ENCODE measurements at regions not wholly inside any gene's neighbourhood (a gene's known extent, or its start where the extent isn't known, plus 50 kb on each side); places are given as distances from the start of the nearest gene placed in this dataset.

GRCh38 chr11:91790346-91791170 is 434.1 kb upstream of the FAT3 start:
- no peak overlapping the region for H3K27ac ChIP-seq
- H3K36me3 ChIP-seq (ENCODE audit: insufficient read depth in 1 of 2, low read depth in 1 of 2) = no peaks in the 10 kb centered on the region
- ATAC-seq = no peak
- TF ChIP-seq CTCF (IDR thresholded peaks at IDR 0.05) = no peak
- no peaks in the 10 kb centered on the region for H3K27me3 ChIP-seq (ENCODE audit: insufficient read depth in 3 of 3, low read length in 2 of 3)
- no peaks in the 10 kb centered on the region for H3K4me1 ChIP-seq
- intact Hi-C loops (cut with DNase I) = no loop called here
- no peak overlapping the region for H3K4me3 ChIP-seq
- 42 to 55% (median 44%) methylated on average over 6 of the region's 6 CpGs for WGBS, 3 donors
- H3K9me3 ChIP-seq = no peaks in the 10 kb centered on the region
- DNase-seq = no peak

GRCh38 chr11:91788764-91789163 is 435.9 kb upstream of the FAT3 start:
- Histone ChIP-seq H3K4me3 (no peak overlapping the region), H3K36me3 (ENCODE audit: insufficient read depth in 1 of 2, low read depth in 1 of 2) (no peaks in the 10 kb centered on the region), H3K9me3 (no peaks in the 10 kb centered on the region), H3K27me3 (ENCODE audit: insufficient read depth in 3 of 3, low read length in 2 of 3) (no peaks in the 10 kb centered on the region), H3K27ac (no peak overlapping the region), H3K4me1 (no peaks in the 10 kb centered on the region)
- ATAC-seq (no peak), DNase-seq (no peak)
- no peak for TF ChIP-seq CTCF (IDR thresholded peaks at IDR 0.05)
- intact Hi-C loops (cut with DNase I) = no loop called here
- WGBS, 3 donors = 94 to 98% (median 95%) methylated on average over 1 of the region's 1 CpG

GRCh38 chr11:91786097-91786496 is 438.5 kb upstream of the FAT3 start:
- DNase-seq (no peak), ATAC-seq (no peak)
- H3K27me3 ChIP-seq (ENCODE audit: insufficient read depth in 3 of 3, low read length in 2 of 3) = no peaks in the 10 kb centered on the region
- no peaks in the 10 kb centered on the region for H3K36me3 ChIP-seq (ENCODE audit: insufficient read depth in 1 of 2, low read depth in 1 of 2)
- no peaks in the 10 kb centered on the region for H3K4me1 ChIP-seq
- intact Hi-C loops (cut with DNase I) = no loop called here
- 38 to 59% (median 39%) methylated on average over 4 of the region's 4 CpGs for WGBS, 3 donors
- no peaks in the 10 kb centered on the region for H3K9me3 ChIP-seq
- no peak for TF ChIP-seq CTCF (IDR thresholded peaks at IDR 0.05)
- H3K4me3 ChIP-seq = no peak overlapping the region
- no peak overlapping the region for H3K27ac ChIP-seq

GRCh38 chr11:91783173-91783572 is 441.4 kb upstream of the FAT3 start:
- WGBS, 3 donors = 92 to 97% (median 97%) methylated on average over 2 of the region's 2 CpGs
- no peaks in the 10 kb centered on the region for H3K4me1 ChIP-seq
- DNase-seq (no peak), ATAC-seq (no peak)
- no peak overlapping the region for H3K4me3 ChIP-seq
- no peak for TF ChIP-seq CTCF (IDR thresholded peaks at IDR 0.05)
- no peaks in the 10 kb centered on the region for H3K9me3 ChIP-seq
- no peaks in the 10 kb centered on the region for H3K27me3 ChIP-seq (ENCODE audit: insufficient read depth in 3 of 3, low read length in 2 of 3)
- H3K36me3 ChIP-seq (ENCODE audit: insufficient read depth in 1 of 2, low read depth in 1 of 2) = no peaks in the 10 kb centered on the region
- no peak overlapping the region for H3K27ac ChIP-seq
- intact Hi-C loops (cut with DNase I) = no loop called here

GRCh38 chr11:91778758-91779157 is 445.9 kb upstream of the FAT3 start:
- H3K4me3 ChIP-seq = no peak overlapping the region
- no peaks in the 10 kb centered on the region for H3K27me3 ChIP-seq (ENCODE audit: insufficient read depth in 3 of 3, low read length in 2 of 3)
- no peaks in the 10 kb centered on the region for H3K9me3 ChIP-seq
- WGBS, 3 donors = 75 to 85% (median 76%) methylated on average over 2 of the region's 2 CpGs
- ATAC-seq = no peak
- no peak for TF ChIP-seq CTCF (IDR thresholded peaks at IDR 0.05)
- intact Hi-C loops (cut with DNase I) = no loop called here
- H3K4me1 ChIP-seq = no peaks in the 10 kb centered on the region
- no peaks in the 10 kb centered on the region for H3K36me3 ChIP-seq (ENCODE audit: insufficient read depth in 1 of 2, low read depth in 1 of 2)
- DNase-seq = no peak
- no peak overlapping the region for H3K27ac ChIP-seq

All from psoas muscle (tissue), 7 donors.